MCF 10A (cell line): ENCODE measurements at regions not wholly inside any gene's neighbourhood (a gene's known extent, or its start where the extent isn't known, plus 50 kb on each side); places are given as distances from the start of the nearest gene placed in this dataset.

Experiments
- BruUV-seq: library from RNA; stranded (reverse); fragments of 400-500 nt; replicated peaks from 2 replicates; lab custom pipeline; 2021; lab: Mats Ljungman, UMichigan
- CTCF ChIA-PET: fragments of 300-600 bp; sonication (Branson Sonifier 250); formaldehyde crosslinking; extraction: SDS; loops from one replicate; lab custom pipeline; 2021; ENCODE audit warnings: antibody characterized with exemption, inconsistent platforms; lab: Yijun Ruan, JAX
- POLR2A ChIA-PET: fragments of 300-600, 350-650 bp; sonication (Branson Sonifier 250); formaldehyde crosslinking; extraction: SDS; loops from one replicate; lab custom pipeline; 2020; ENCODE audit warnings: antibody characterized with exemption, inconsistent platforms; lab: Yijun Ruan, JAX
- DNase-seq: peaks from one replicate; pipeline ENCODE4 v3.0.0-alpha.2; 2018; ENCODE audit not compliant: unreplicated experiment
- H3K27ac Mint-ChIP-seq: one replicate; pipeline ENCODE4 v1.8.0; 2022; ENCODE audit warnings: mild to moderate bottlenecking, low read depth, mixed read lengths; ENCODE audit not compliant: unreplicated experiment
- H3K27me3 Mint-ChIP-seq: one replicate; pipeline ENCODE4 v1.8.0; 2022; ENCODE audit warnings: mixed read lengths; ENCODE audit not compliant: insufficient read depth, unreplicated experiment
- H3K36me3 Mint-ChIP-seq: one replicate; pipeline ENCODE4 v1.8.0; 2022; ENCODE audit warnings: mild to moderate bottlenecking, moderate library complexity, mixed read lengths; ENCODE audit not compliant: insufficient read depth, unreplicated experiment
- H3K4me1 Mint-ChIP-seq: one replicate; pipeline ENCODE4 v1.8.0; 2022; ENCODE audit warnings: mixed read lengths; ENCODE audit not compliant: insufficient read depth, unreplicated experiment
- H3K4me3 Mint-ChIP-seq: one replicate; pipeline ENCODE4 v1.8.0; 2022; ENCODE audit warnings: mild to moderate bottlenecking, moderate library complexity, mixed read lengths; ENCODE audit not compliant: unreplicated experiment
- H3K9me3 Mint-ChIP-seq: one replicate; pipeline ENCODE4 v1.8.0; 2022; ENCODE audit warnings: mixed read lengths; ENCODE audit not compliant: unreplicated experiment
- CTCF ChIP-seq: fragments of 200-600 bp; IDR thresholded peaks from one replicate; pipeline ENCODE4 v1.8.0; 2022; ENCODE audit warnings: antibody characterized with exemption, mild to moderate bottlenecking; ENCODE audit not compliant: unreplicated experiment
- intact Hi-C: fragments of 100-400 bp; cut with micrococcal nuclease; formaldehyde crosslinking; loops from 2 replicates; pipeline ENCODE4 v1.14.1; 2022

GRCh38 chr2:16148632-16149348 lies 208.4 kb downstream of the MYCN start:
- no peaks in the 10 kb centered on the region for H3K9me3 Mint-ChIP-seq
- ChIA-PET CTCF (no interaction called here), POLR2A (no interaction called here)
- no peak overlapping the region for H3K27ac Mint-ChIP-seq
- H3K36me3 Mint-ChIP-seq = peaks cover 6% of the 10 kb centered on the region
- no peak for TF ChIP-seq CTCF
- H3K4me1 Mint-ChIP-seq = no peaks in the 10 kb centered on the region
- no peak overlapping the region for H3K4me3 Mint-ChIP-seq
- intact Hi-C loops = no loop called here
- H3K27me3 Mint-ChIP-seq = no peaks in the 10 kb centered on the region
- BruUV-seq = no TSS peak
- no peak for DNase-seq

- no peak overlapping the region for H3K27ac Mint-ChIP-seq
- H3K4me3 Mint-ChIP-seq = no peak overlapping the region
- H3K4me1 Mint-ChIP-seq = peaks cover 5% of the 10 kb centered on the region
- DNase-seq = no peak
- no peak for TF ChIP-seq CTCF
- no TSS peak for BruUV-seq
- no peaks in the 10 kb centered on the region for H3K27me3 Mint-ChIP-seq
- peaks cover 5% of the 10 kb centered on the region for H3K36me3 Mint-ChIP-seq
- ChIA-PET CTCF (interaction anchor here (0.8 kb wide), 1 partner anchor 139 kb away, joined by 3 read pairs; no protein-coding TSS in a partner anchor), POLR2A (interaction anchor here (0.6 to 1.2 kb wide), 4 partner anchors 32 to 596 kb away, joined by 3 read pairs; no protein-coding TSS in a partner anchor)
- intact Hi-C loops = no loop called here
- H3K9me3 Mint-ChIP-seq = no peaks in the 10 kb centered on the region
These were observed 202.3 kb downstream of the MYCN start for GRCh38 chr2:16142383-16143361.

GRCh38 chr2:16141641-16141921 lies 201.2 kb downstream of the MYCN start:
- ChIA-PET POLR2A (interaction anchor here (0.6 kb wide), 1 partner anchor 294 kb away, joined by 3 read pairs; no protein-coding TSS in a partner anchor), CTCF (no interaction called here)
- Mint-ChIP-seq H3K27ac (no peak overlapping the region), H3K4me3 (no peak overlapping the region), H3K27me3 (no peaks in the 10 kb centered on the region), H3K36me3 (peaks cover 5% of the 10 kb centered on the region), H3K9me3 (no peaks in the 10 kb centered on the region), H3K4me1 (peaks cover 5% of the 10 kb centered on the region)
- no peak for DNase-seq
- no TSS peak for BruUV-seq
- TF ChIP-seq CTCF = no peak
- intact Hi-C loops = no loop called here
